NCI-H226 (cell line): ENCODE measurements at regions not wholly inside any gene's neighbourhood (a gene's known extent, or its start where the extent isn't known, plus 50 kb on each side); places are given as distances from the start of the nearest gene placed in this dataset.

Experiments
- DNase-seq: peaks from one replicate; pipeline ENCODE4 v3.0.0-alpha.2; 2015

- no peak for DNase-seq
Measured at GRCh38 chr7:115449689-115450088, 527.8 kb downstream of the MDFIC start.

DNA sequence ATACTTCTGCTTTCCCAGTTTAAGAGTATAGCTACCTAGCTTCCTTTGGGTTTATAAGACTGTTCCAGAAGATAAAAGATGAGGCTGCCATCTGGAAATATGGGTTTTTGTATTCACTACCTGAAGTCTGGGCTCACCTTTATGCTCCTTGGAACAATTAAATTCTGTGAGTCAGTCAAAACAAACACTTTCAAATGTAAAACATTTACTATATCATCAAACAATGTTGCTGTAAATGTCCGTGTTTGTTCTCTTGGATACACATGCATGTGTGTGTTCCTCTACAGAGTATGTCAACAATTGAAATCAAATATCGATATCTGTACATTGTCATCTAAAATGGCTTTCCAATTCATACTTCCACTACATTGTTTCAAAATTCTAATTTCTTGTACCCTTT is 525.6 kb downstream of the MDFIC start:
- no peak for DNase-seq

DNA sequence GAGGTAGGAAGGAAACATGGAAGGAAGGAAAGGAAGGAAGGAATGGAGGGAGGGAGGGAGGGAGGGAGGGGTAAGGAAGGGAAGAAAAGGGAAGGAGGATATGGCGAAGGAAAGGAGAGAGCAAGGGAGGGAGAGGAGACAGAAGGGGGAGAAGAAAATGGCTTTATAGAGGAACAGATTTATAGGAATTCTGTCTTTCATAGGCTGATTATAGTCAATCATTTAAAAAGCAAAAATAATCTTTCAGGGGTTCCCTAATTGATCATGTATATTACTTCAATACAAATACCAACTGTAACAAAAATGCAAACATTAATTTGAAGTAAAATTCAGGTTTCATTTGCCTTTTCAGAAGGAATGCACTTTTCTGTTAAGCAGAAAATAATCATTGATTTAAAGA is 519.1 kb downstream of the MDFIC start:
- DNase-seq = no peak

- DNase-seq = no peak
Measured at GRCh38 chr7:115435178-115435577, 513.3 kb downstream of the MDFIC start.

DNA sequence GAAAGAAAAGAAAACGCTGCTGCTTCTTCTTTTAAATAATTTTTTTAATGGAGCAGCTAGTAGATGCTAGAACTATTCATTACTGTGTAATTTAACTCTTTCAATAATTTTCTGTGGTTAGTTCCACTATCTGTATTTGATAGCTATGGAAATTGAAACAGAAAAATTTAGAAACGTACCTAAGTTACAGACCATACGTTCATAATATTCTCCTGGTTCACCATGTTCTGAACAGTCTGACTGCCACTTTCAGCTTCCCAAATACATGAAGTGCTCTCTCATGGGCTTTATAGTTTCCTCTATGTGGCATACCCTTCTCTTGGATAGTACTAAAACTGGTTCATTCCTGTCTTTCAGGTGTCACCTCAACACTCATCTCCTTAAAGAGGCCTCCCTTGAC is 508.0 kb downstream of the MDFIC start:
- no peak for DNase-seq

DNA sequence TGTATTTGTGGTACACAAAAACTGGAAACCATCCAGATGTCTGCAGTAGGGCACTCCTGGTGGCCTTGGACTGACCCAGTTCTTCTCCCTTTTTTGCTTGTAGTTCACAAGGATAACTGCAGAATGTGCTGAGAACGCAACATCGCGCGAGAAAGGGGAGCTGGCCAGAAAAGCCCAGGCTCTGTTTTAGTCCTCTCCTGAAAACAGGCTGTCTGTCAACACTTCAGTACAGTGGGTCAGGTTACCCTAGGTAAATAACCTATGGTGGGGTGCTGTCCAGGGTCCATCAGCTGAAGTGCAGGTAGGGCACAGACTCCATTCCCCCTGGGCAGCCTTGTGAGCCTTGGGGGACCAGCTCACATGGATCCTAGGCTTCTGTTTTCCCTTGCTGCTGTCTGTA is 495.8 kb downstream of the MDFIC start:
- DNase-seq = no peak

DNA sequence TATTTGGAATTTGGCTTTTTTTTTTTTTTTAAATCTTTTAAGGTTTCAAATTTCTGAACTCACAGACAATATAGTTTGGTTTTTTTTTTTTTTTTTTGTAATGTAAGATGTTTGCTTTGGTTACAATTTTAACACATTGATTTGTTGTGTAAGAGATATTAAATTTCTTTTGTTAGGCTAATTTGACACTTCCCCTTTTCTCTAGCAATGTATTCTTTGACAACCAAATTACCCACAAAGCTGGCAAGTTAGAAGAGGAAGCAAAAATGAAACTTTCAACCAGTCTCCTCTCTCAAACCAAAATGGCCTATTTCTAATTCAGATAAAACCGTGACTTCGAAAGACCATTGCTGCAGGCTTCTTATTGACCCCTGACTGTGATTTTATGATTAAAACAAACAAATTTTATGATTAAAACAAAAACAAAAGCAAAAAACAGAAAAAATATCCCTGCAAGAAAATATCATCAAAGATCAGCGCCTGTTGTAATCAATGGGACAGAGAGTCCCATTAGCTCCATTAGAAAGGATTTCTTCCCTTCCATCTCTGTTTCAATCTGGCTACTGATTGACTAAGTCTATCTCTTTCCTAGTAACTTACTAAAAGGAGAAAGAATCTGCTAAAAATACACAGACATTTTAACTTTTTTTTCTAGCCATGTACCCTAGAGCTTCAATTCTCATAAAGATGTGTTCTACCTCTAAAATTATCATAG is 489.2 kb downstream of the MDFIC start:
- DNase-seq = no peak

DNA sequence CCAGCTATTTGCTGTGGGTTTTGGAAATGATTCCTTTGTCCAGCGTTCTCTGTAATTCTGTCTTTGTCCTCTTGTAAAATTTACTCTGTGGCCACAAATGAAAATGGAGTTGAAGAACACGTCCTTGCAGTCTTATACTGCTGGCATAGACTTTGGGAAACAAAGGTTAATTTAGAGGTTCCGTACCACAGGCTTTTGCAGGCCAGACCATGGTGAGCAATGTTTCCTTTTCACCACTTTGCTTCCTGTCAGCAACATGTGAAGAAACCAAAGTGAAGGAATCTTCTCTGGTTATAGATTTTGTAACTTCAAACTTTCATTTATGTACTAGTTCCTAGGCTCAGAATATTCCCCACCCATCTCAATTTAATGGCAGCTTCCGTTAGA is 488.5 kb downstream of the MDFIC start:
- DNase-seq = no peak

- no peak for DNase-seq
Measured at GRCh38 chr7:115409682-115410433, 488.0 kb downstream of the MDFIC start.

GRCh38 chr7:115406219-115406618 is 484.3 kb downstream of the MDFIC start:
- no peak for DNase-seq

- DNase-seq = no peak
Measured at GRCh38 chr7:115387137-115387536, 465.2 kb downstream of the MDFIC start.

DNA sequence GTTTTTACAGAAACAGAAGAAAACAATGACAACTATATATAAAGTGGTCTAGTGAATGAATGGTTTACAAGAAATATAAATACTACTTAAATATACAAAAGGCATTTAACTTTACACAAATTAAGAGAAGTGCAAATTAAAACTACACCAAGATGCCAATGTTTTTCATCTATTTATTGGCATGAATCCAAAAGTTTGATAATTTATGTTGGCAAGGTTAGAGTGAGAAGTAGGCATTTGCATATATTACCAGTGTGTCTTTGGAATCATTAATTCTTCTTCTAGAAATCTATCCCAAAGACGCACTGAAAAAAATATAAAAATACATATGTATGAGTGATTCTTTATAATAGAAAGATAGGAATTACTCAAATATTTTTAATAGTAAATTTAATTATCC is 457.4 kb downstream of the MDFIC start:
- no peak for DNase-seq

DNA sequence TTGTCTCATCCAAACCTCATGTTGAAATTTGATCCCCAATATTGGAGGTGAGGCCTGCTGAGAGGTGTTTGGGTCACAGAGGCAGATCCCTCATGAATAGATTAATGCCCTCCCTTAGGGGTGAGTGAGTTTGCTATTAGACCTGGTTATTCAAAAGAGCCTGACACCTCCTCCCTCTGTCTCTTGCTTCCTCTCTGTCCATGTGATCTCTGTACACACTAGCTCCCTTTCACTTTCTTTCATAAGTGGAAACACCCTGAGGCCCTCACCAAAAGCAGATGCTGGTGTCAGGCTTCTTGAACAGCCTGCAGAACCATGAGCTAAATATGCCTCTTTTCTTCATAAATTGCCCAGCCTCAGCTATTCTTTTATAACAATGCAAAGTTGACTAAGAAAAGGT is 447.1 kb downstream of the MDFIC start:
- no peak for DNase-seq

- peak; percentile 31 for DNase-seq
Measured at GRCh38 chr7:115363916-115364315, 442.0 kb downstream of the MDFIC start.

- DNase-seq = no peak
Measured at GRCh38 chr7:115359955-115360354, 438.1 kb downstream of the MDFIC start.

DNA sequence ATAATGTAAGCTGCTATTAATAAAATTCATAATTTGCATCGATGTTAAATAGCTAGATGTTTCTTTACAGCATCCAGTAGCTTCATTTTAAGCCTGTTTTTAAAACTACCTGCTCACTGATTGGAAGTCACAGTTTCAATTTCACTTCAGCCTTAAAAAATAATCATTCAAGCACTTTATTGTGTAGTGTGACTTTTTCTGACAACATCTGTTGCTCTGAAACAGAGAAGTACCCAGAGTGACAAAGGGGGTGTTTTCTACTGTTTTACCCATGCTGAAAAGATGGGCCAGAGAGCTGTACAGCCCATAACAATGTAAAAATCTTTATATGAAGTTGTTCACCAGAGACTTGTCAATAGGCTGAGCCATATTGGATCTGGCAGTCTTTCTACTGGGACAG is 437.2 kb downstream of the MDFIC start:
- DNase-seq = no peak

DNA sequence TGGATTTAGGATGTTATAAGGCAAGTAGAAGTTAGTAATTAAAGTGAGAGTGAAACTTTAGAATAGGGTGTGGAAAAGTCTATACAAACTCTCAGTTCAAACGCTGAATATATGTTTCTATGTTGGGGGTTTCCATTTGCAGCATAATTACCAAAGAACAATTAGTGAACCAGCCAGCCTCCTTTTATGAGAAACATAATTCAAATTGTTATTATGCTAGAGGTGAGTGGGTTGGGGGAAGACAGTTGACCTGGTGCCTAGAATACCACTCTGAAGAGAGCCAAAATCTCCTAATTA is 435.8 kb downstream of the MDFIC start:
- DNase-seq = no peak

- DNase-seq = no peak
Measured at GRCh38 chr7:115356999-115357702, 435.3 kb downstream of the MDFIC start.

- no peak for DNase-seq
Measured at GRCh38 chr7:115356139-115356746, 434.3 kb downstream of the MDFIC start.

DNA sequence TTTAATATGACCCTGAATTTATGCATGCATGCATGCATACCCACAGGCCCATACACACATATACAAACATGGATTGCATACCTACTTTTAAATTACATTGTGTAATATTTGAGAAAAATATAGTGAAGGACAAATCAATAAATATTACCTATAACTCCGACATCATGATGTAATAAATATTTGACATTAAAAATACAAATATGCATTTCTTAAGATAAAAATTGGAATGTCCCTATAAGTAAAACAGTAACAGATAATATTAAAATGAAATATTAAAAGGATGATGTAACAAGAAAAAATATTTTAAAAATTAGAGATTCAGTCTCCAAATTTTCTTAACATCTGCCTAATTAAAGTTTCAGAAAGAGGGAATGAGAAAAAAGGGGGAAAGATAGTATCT is 433.0 kb downstream of the MDFIC start:
- no peak for DNase-seq

GRCh38 chr7:115352375-115352774 is 430.5 kb downstream of the MDFIC start:
- peak; percentile 64 for DNase-seq

DNA sequence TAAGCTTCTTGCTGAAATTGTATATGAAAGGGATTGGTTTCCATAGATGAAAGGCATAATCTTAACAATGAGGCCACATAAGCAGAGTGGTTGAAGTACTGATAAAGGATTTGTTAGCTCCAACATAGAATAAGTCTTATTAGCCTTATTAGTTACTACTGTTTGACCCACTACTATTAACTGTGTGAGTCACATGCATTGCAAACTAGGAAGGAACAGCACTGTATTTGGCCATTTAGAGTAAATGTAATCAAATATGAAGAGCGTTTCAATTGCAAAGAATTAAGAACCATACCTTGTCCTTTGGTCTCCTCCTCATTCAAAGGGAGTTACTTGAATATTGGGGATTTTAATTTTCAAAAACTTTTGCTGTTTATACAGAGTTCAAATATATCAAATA is 428.9 kb downstream of the MDFIC start:
- no peak for DNase-seq

- no peak for DNase-seq
Measured at GRCh38 chr7:115349635-115350034, 427.7 kb downstream of the MDFIC start.

GRCh38 chr7:115346685-115347084 is 424.8 kb downstream of the MDFIC start:
- no peak for DNase-seq
